ENCODE measurements at regions not wholly inside any gene's neighbourhood (a gene's known extent, or its start where the extent isn't known, plus 50 kb on each side); places are given as distances from the start of the nearest gene placed in this dataset.

DNA sequence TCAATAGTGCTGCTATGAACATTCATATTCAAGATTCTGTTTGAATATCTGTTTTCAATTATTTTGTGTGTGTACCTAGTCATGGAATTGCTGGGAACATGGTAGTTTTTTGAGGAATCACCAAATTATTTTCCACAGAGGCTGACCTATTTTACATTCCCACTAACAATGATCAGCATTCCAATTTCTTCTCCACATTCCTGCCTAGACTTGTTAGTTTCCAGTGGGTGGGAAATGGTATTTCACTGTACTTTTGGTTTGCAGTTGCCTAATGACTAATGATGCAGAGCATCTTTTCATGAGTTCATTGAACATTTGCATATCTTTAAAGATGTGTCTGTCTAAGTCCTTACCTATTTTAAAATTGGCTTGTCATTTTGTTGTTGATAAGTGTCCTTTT, 1182.6 kb upstream of the B3GALT2 start:
- H3K9ac ChIP-seq (ENCODE audit: control insufficient read depth, insufficient read depth, low read length) = no peak overlapping the region
- ChIA-PET CTCF (no interaction called here), SMC1A (ENCODE audit: uncharacterized antibody, unreplicated experiment) (no interaction called here), POLR2A (no interaction called here), RAD21 (ENCODE audit: unreplicated experiment) (no interaction called here)
- no TSS peak for BruUV-seq (replicated peaks)
- TF ChIP-seq, protein P1, sequence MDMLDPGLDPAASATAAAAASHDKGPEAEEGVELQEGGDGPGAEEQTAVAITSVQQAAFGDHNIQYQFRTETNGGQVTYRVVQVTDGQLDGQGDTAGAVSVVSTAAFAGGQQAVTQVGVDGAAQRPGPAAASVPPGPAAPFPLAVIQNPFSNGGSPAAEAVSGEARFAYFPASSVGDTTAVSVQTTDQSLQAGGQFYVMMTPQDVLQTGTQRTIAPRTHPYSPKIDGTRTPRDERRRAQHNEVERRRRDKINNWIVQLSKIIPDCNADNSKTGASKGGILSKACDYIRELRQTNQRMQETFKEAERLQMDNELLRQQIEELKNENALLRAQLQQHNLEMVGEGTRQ (IDR thresholded peaks at IDR 0.05; ENCODE audit: borderline replicate concordance, low read depth, low read length) = no peak
- no peak for TF ChIP-seq STAT3 (IDR thresholded peaks at IDR 0.05; ENCODE audit: low read depth, low read length)
- TF ChIP-seq ZZZ3 (IDR thresholded peaks at IDR 0.05; ENCODE audit: control insufficient read depth, insufficient read length, low read depth) = no peak
- TF ChIP-seq, protein P2, sequence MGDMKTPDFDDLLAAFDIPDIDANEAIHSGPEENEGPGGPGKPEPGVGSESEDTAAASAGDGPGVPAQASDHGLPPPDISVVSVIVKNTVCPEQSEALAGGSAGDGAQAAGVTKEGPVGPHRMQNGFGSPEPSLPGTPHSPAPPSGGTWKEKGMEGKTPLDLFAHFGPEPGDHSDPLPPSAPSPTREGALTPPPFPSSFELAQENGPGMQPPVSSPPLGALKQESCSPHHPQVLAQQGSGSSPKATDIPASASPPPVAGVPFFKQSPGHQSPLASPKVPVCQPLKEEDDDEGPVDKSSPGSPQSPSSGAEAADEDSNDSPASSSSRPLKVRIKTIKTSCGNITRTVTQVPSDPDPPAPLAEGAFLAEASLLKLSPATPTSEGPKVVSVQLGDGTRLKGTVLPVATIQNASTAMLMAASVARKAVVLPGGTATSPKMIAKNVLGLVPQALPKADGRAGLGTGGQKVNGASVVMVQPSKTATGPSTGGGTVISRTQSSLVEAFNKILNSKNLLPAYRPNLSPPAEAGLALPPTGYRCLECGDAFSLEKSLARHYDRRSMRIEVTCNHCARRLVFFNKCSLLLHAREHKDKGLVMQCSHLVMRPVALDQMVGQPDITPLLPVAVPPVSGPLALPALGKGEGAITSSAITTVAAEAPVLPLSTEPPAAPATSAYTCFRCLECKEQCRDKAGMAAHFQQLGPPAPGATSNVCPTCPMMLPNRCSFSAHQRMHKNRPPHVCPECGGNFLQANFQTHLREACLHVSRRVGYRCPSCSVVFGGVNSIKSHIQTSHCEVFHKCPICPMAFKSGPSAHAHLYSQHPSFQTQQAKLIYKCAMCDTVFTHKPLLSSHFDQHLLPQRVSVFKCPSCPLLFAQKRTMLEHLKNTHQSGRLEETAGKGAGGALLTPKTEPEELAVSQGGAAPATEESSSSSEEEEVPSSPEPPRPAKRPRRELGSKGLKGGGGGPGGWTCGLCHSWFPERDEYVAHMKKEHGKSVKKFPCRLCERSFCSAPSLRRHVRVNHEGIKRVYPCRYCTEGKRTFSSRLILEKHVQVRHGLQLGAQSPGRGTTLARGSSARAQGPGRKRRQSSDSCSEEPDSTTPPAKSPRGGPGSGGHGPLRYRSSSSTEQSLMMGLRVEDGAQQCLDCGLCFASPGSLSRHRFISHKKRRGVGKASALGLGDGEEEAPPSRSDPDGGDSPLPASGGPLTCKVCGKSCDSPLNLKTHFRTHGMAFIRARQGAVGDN (IDR thresholded peaks at IDR 0.05) = no peak
- TF ChIP-seq TAF1 (IDR thresholded peaks at IDR 0.05; ENCODE audit: borderline replicate concordance, low read depth, low read length) = no peak
- TF ChIP-seq BRCA1 (IDR thresholded peaks at IDR 0.05; ENCODE audit: low read depth, low read length) = no peak
- TF ChIP-seq, protein P3, sequence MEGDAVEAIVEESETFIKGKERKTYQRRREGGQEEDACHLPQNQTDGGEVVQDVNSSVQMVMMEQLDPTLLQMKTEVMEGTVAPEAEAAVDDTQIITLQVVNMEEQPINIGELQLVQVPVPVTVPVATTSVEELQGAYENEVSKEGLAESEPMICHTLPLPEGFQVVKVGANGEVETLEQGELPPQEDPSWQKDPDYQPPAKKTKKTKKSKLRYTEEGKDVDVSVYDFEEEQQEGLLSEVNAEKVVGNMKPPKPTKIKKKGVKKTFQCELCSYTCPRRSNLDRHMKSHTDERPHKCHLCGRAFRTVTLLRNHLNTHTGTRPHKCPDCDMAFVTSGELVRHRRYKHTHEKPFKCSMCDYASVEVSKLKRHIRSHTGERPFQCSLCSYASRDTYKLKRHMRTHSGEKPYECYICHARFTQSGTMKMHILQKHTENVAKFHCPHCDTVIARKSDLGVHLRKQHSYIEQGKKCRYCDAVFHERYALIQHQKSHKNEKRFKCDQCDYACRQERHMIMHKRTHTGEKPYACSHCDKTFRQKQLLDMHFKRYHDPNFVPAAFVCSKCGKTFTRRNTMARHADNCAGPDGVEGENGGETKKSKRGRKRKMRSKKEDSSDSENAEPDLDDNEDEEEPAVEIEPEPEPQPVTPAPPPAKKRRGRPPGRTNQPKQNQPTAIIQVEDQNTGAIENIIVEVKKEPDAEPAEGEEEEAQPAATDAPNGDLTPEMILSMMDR (IDR thresholded peaks at IDR 0.05 in 2 of 3, conservative IDR thresholded peaks at IDR 0.05 in 1 of 3; ENCODE audit: control insufficient read depth in 2 of 3, extremely low read depth in 1 of 3, insufficient read depth in 1 of 3, low read depth in 3 of 3, low read length in 3 of 3) = no peak
- no peak for TF ChIP-seq JUNB (IDR thresholded peaks at IDR 0.05)
- no peak for TF ChIP-seq FOXK2 (IDR thresholded peaks at IDR 0.05)
- no peak for TF ChIP-seq ZNF207 (IDR thresholded peaks at IDR 0.05; ENCODE audit: borderline replicate concordance)
- no peak for TF ChIP-seq CREM (IDR thresholded peaks at IDR 0.05; ENCODE audit: low read depth)
- TF ChIP-seq ZNF217 (IDR thresholded peaks at IDR 0.05) = no peak
- TF ChIP-seq EED (IDR thresholded peaks at IDR 0.05; ENCODE audit: low read depth) = no peak
- ATAC-seq = no peak
- H2AFZ ChIP-seq (ENCODE audit: control insufficient read depth, low read depth, low read length) = no peak overlapping the region
- no peaks in the 10 kb centered on the region for H4K20me1 ChIP-seq (ENCODE audit: control insufficient read depth, insufficient read depth)
- no peaks in the 10 kb centered on the region for H3K79me2 ChIP-seq (ENCODE audit: control insufficient read depth, insufficient read depth, low read length)
- no peaks in the 10 kb centered on the region for H3K4me1 ChIP-seq (ENCODE audit: control insufficient read depth, insufficient read depth, low read length)
- H3K27ac ChIP-seq (ENCODE audit: control insufficient read depth, insufficient read depth) = no peak overlapping the region
- H3K4me2 ChIP-seq (ENCODE audit: control insufficient read depth, insufficient read depth) = no peak overlapping the region
- no peak overlapping the region for H3K4me3 ChIP-seq
- no peak for FAIRE-seq
- DNase-seq (ENCODE audit: low read depth, low spot score) = no peak
- intact Hi-C loops (cut with micrococcal nuclease; ENCODE audit: unreplicated experiment) = no loop called here
- in situ Hi-C loops (cut with MboI) = no loop called here
- H3K27me3 ChIP-seq (replicated peaks in 1 of 2; ENCODE audit: control insufficient read depth in 2 of 2, insufficient read depth in 2 of 2, low read length in 1 of 2) = no peaks in the 10 kb centered on the region
- H3K36me3 ChIP-seq (ENCODE audit: control insufficient read depth in 2 of 2, insufficient read depth in 2 of 2, low read length in 1 of 2) = no peaks in the 10 kb centered on the region
- no peaks in the 10 kb centered on the region for H3K9me3 ChIP-seq (replicated peaks; ENCODE audit: control insufficient read depth, insufficient read depth, low read length)
